GM19455 (cell line): ENCODE measurements at regions not wholly inside any gene's neighbourhood (a gene's known extent, or its start where the extent isn't known, plus 50 kb on each side); places are given as distances from the start of the nearest gene placed in this dataset.

Experiments
- ATAC-seq: cut with Tn5 transposase; IDR thresholded peaks from one replicate; pipeline ENCODE4 v1.9.1; 2021; ENCODE audit not compliant: unreplicated experiment

- ATAC-seq: no peak
Measured at GRCh38 chr20:24863356-24863755, 85.7 kb upstream of the CST7 start.

- ATAC-seq: no peak
Measured at GRCh38 chr20:24866008-24866407, 83.1 kb upstream of the CST7 start.

- no peak for ATAC-seq
Measured at GRCh38 chr20:24866742-24867141, 82.3 kb upstream of the CST7 start.

- no peak for ATAC-seq
Measured at GRCh38 chr20:24867556-24867955, 81.5 kb upstream of the CST7 start.

GRCh38 chr20:24868396-24868927, 80.6 kb upstream of the CST7 start:
- ATAC-seq: no peak

- ATAC-seq: no peak
Measured at GRCh38 chr20:24868959-24869358, 80.1 kb upstream of the CST7 start.

- ATAC-seq: no peak
Measured at GRCh38 chr20:24870057-24870456, 79.0 kb upstream of the CST7 start.

- no peak for ATAC-seq
Measured at GRCh38 chr20:24870881-24871280, 78.2 kb upstream of the CST7 start.

- no peak for ATAC-seq
Measured at GRCh38 chr20:24871480-24872213, 77.4 kb upstream of the CST7 start.

- no peak for ATAC-seq
Measured at GRCh38 chr20:24872291-24873024, 76.6 kb upstream of the CST7 start.

GRCh38 chr20:24873025-24873620, 75.9 kb upstream of the CST7 start:
- no peak for ATAC-seq

- ATAC-seq: no peak
Measured at GRCh38 chr20:24875078-24875477, 74.0 kb upstream of the CST7 start.

GRCh38 chr20:24877652-24878051, 71.4 kb upstream of the CST7 start:
- no peak for ATAC-seq

GRCh38 chr20:24878657-24879056, 70.4 kb upstream of the CST7 start:
- ATAC-seq: no peak

GRCh38 chr20:24879875-24880274, 69.2 kb upstream of the CST7 start:
- ATAC-seq: no peak

GRCh38 chr20:24880356-24880755, 68.7 kb upstream of the CST7 start:
- ATAC-seq: no peak

GRCh38 chr20:24890286-24890685, 58.8 kb upstream of the CST7 start:
- no peak for ATAC-seq

GRCh38 chr20:24891546-24892393, 57.3 kb upstream of the CST7 start:
- no peak for ATAC-seq

GRCh38 chr20:24892522-24892921, 56.5 kb upstream of the CST7 start:
- no peak for ATAC-seq

GRCh38 chr20:24892931-24893330, 56.1 kb upstream of the CST7 start:
- ATAC-seq: no peak

GRCh38 chr20:24894488-24894887, 54.6 kb upstream of the CST7 start:
- ATAC-seq: no peak
